ENCODE measurements at regions not wholly inside any gene's neighbourhood (a gene's known extent, or its start where the extent isn't known, plus 50 kb on each side); places are given as distances from the start of the nearest gene placed in this dataset.

DNA sequence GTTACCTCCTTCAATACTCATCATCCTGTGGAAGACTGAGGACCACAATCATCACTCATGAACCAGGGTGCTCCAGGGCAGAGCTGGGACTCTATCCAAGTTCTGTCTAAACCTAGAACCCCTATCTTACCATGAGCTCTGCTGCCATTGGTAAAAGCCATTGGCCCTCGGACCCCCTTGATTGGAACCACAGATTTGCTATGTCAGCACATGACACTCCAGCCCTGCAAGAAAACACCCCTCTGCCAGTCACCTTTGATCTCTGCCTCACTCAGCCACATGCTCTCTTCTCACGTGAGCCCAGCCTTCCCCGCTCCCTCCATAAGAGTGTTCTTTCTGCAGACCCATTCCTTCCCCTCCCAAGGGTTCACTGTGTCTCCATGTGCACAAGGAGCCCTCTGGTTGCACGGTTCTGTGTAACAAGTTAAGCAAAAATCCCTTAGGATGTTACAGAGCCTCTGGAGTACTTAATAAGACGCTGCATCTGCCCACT lies 468.8 kb upstream of the DYNLRB2 start:
- TF ChIP-seq, protein P1, sequence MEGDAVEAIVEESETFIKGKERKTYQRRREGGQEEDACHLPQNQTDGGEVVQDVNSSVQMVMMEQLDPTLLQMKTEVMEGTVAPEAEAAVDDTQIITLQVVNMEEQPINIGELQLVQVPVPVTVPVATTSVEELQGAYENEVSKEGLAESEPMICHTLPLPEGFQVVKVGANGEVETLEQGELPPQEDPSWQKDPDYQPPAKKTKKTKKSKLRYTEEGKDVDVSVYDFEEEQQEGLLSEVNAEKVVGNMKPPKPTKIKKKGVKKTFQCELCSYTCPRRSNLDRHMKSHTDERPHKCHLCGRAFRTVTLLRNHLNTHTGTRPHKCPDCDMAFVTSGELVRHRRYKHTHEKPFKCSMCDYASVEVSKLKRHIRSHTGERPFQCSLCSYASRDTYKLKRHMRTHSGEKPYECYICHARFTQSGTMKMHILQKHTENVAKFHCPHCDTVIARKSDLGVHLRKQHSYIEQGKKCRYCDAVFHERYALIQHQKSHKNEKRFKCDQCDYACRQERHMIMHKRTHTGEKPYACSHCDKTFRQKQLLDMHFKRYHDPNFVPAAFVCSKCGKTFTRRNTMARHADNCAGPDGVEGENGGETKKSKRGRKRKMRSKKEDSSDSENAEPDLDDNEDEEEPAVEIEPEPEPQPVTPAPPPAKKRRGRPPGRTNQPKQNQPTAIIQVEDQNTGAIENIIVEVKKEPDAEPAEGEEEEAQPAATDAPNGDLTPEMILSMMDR (IDR thresholded peaks at IDR 0.05; ENCODE audit: insufficient read depth, low read length, missing control alignments), result no peak
- ChIA-PET POLR2A (no interaction called here), CTCF (interaction anchor here (1.4 kb wide), 1 partner anchor 12 kb away, joined by 3 read pairs; no protein-coding TSS in a partner anchor)

DNA sequence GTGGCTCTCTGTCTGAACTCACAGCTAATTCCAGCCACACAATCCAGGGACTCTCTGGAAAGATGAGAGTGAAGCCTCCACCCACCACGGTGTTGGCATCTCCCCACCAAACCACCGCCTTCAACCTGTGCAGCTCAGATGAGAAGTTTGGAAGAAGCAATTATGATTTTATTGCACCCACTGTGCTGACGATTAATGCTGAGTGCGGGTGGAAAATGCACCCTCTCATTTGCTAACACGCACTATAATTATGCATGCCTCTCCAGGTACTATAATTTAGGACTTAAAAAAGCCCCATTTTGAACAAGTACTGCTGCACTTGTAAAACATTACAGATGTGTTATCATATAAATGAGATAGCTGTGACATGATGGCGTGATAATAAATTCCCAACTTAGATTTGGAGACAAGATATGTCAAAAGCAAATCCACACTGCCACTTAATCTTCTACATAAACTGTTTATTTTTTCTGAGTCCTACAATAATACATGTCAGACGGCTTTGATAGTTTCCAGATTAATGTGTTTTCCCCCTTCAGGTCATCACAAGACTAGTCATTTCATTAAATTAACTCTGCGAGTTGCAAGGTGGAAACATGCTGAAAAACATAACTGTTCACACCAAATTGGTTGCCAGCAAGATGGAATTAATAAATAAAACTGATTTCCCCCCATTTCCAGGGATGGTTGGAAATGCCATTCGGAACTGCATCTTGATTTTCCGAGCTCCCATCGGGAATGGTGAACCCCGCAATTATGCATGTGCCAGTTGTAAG lies 466.5 kb upstream of the MAF start:
- ChIA-PET CTCF (interaction anchor here (0.6 kb wide), 1 partner anchor 13 kb away, joined by 3 read pairs; no protein-coding TSS in a partner anchor), POLR2A (no interaction called here)
- no peak overlapping the region for H3K4me3 ChIP-seq (ENCODE audit: low read depth, low read length)
- no peak for DNase-seq (ENCODE audit: low read depth, low spot score)
- TF ChIP-seq, protein P1 (IDR thresholded peaks at IDR 0.05; ENCODE audit: insufficient read depth, low read length, missing control alignments), result no peak

More for the DNA sequence above, 468.8 kb upstream of the DYNLRB2 start:
- DNase-seq (ENCODE audit: low read depth, low spot score), result no peak
- no peak overlapping the region for H3K4me3 ChIP-seq (ENCODE audit: low read depth, low read length)

GRCh38 chr16:80065541-80065940 lies 465.0 kb upstream of the MAF start:
- POLR2A ChIA-PET, result no interaction called here
- CTCF ChIA-PET, result interaction anchor here (0.5 kb wide), 1 partner anchor 20 kb away, joined by 3 read pairs; no protein-coding TSS in a partner anchor
- no peak overlapping the region for H3K4me3 ChIP-seq (ENCODE audit: low read depth, low read length)
- no peak for DNase-seq (ENCODE audit: low read depth, low spot score)
- TF ChIP-seq, protein P1 (IDR thresholded peaks at IDR 0.05; ENCODE audit: insufficient read depth, low read length, missing control alignments), result no peak

- DNase-seq (ENCODE audit: low read depth, low spot score), result no peak
- TF ChIP-seq, protein P1 (IDR thresholded peaks at IDR 0.05; ENCODE audit: insufficient read depth, low read length, missing control alignments), result no peak
- CTCF ChIA-PET, result interaction anchor here (1.5 kb wide), 1 partner anchor 21 kb away, joined by 4 read pairs; no protein-coding TSS in a partner anchor
- H3K4me3 ChIP-seq (ENCODE audit: low read depth, low read length), result no peak overlapping the region
- POLR2A ChIA-PET, result no interaction called here
Observed at GRCh38 chr16:80063713-80064069, 463.2 kb upstream of the MAF start.

DNA sequence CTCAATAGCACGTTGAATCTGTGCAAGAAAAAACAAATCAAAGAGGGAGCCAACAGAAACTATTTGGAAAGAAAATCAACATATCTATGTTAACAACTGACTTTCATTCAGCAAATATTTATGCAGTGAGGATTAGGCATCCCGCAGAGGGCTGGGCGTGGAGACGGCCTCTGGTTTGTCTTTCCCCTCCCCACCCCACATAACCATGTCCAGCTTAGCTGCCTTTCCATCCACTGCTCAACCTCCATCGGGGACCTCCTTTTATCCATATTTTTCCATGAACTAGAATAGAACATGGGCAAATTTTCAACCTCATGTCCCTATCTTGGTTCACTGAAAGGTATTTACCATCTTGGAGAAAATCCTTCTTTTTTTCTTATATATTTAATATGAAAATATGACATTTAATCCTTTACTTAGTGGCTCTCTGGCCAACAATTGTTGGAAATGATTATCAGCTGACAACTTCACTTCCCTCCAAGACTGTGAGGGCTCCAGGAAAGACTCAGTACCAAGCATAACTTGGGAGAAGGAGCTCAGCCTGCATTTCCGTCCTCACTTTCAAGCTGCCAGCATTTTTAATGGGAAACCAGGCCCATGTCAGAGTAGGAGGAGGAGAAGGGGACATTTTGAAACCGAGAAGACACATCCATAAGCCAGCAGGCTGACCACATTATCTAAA lies 462.6 kb upstream of the MAF start:
- ChIA-PET POLR2A (no interaction called here), CTCF (interaction anchor here (1.5 kb wide), 1 partner anchor 21 kb away, joined by 4 read pairs; no protein-coding TSS in a partner anchor)
- no peak for DNase-seq (ENCODE audit: low read depth, low spot score)
- H3K4me3 ChIP-seq (ENCODE audit: low read depth, low read length), result no peak overlapping the region
- TF ChIP-seq, protein P1 (IDR thresholded peaks at IDR 0.05; ENCODE audit: insufficient read depth, low read length, missing control alignments), result no peak

Data from AG04449 (cell line).